ENCODE measurements at regions not wholly inside any gene's neighbourhood (a gene's known extent, or its start where the extent isn't known, plus 50 kb on each side); places are given as distances from the start of the nearest gene placed in this dataset.

- CTCF ChIA-PET (ENCODE audit: partially characterized antibody) = no interaction called here
- POLR2A ChIA-PET (ENCODE audit: partially characterized antibody) = no interaction called here
- no peak for TF ChIP-seq TAF7 (optimal IDR thresholded peaks at IDR 0.05; ENCODE audit: borderline replicate concordance, low read depth, low read length)
- TF ChIP-seq KDM5A (IDR thresholded peaks at IDR 0.05; ENCODE audit: low read length) = no peak
- no peak for TF ChIP-seq TCF12 (IDR thresholded peaks at IDR 0.05; ENCODE audit: low read depth, low read length)
- TF ChIP-seq SP4 (IDR thresholded peaks at IDR 0.05; ENCODE audit: low read length) = no peak
- no peak for TF ChIP-seq SUZ12 (IDR thresholded peaks at IDR 0.05; ENCODE audit: low read length)
- TF ChIP-seq TAF1 (IDR thresholded peaks at IDR 0.05; ENCODE audit: low read depth, low read length) = no peak
- no peak for TF ChIP-seq YY1 (IDR thresholded peaks at IDR 0.05; ENCODE audit: low read depth, low read length)
- TF ChIP-seq CBX5 (IDR thresholded peaks at IDR 0.05; ENCODE audit: low read depth, low read length) = no peak
- TF ChIP-seq ZNF274 (IDR thresholded peaks at IDR 0.05; ENCODE audit: borderline replicate concordance, extremely low read depth, low read length) = no peak
- TF ChIP-seq EP300 (IDR thresholded peaks at IDR 0.05; ENCODE audit: borderline replicate concordance in 1 of 2, low read depth in 2 of 2, low read length in 2 of 2) = no peak
- TF ChIP-seq KDM4A (IDR thresholded peaks at IDR 0.05; ENCODE audit: low read depth, low read length, severe bottlenecking) = no peak
- TF ChIP-seq MAFK (IDR thresholded peaks at IDR 0.05; ENCODE audit: low read depth, low read length) = no peak
- TF ChIP-seq BACH1 (IDR thresholded peaks at IDR 0.05; ENCODE audit: low read length) = no peak
- no peak for TF ChIP-seq NANOG (IDR thresholded peaks at IDR 0.05; ENCODE audit: insufficient read depth, low read depth, low read length, poor library complexity, severe bottlenecking)
- TF ChIP-seq CEBPB (IDR thresholded peaks at IDR 0.05; ENCODE audit: low read depth, low read length) = no peak
- no peak for TF ChIP-seq RXRA (IDR thresholded peaks at IDR 0.05; ENCODE audit: insufficient read depth, low read depth, low read length)
Observed at GRCh38 chr2:208620487-208620978, 213.9 kb downstream of the PTH2R start.

More at GRCh38 chr2:208620487-208620978, 213.9 kb downstream of the PTH2R start:
- Histone ChIP-seq H3K56ac (replicated peaks; ENCODE audit: insufficient read length, low read depth, low read length) (no peak overlapping the region), H4K20me1 (replicated peaks in 1 of 2; ENCODE audit: control insufficient read depth in 1 of 2, insufficient read depth in 2 of 2, low read length in 2 of 2) (no peaks in the 10 kb centered on the region), H3K4me1 (replicated peaks in 1 of 4; ENCODE audit: control insufficient read depth in 3 of 4, insufficient read depth in 4 of 4, low read length in 3 of 4) (no peaks in the 10 kb centered on the region), H3K14ac (ENCODE audit: insufficient read length) (no peak overlapping the region), H4K5ac (ENCODE audit: insufficient read length, low read depth, low read length) (no peak overlapping the region), H2AK5ac (ENCODE audit: low read depth, low read length) (no peak overlapping the region), H3K23me2 (ENCODE audit: low read depth, low read length) (no peaks in the 10 kb centered on the region), H3K4me3 (ENCODE audit: extremely low read depth in 1 of 4, insufficient read depth in 2 of 4, low read depth in 3 of 4, low read length in 4 of 4) (no peak overlapping the region), H3K18ac (ENCODE audit: extremely low read depth, low read length) (no peak overlapping the region), H2BK20ac (ENCODE audit: low read length) (no peak overlapping the region), H3K79me2 (ENCODE audit: control insufficient read depth in 1 of 2, insufficient read depth in 2 of 2, low read length in 2 of 2) (no peaks in the 10 kb centered on the region), H3K4me2 (ENCODE audit: insufficient read depth in 1 of 2, low read depth in 2 of 2, low read length in 2 of 2) (no peak overlapping the region), H3K23ac (ENCODE audit: insufficient read length) (no peak overlapping the region), H3K27me3 (replicated peaks in 1 of 4; ENCODE audit: control insufficient read depth in 3 of 4, extremely low read depth in 1 of 4, insufficient read depth in 3 of 4, low read length in 3 of 4) (no peaks in the 10 kb centered on the region), H2BK120ac (replicated peaks; ENCODE audit: low read depth, low read length) (no peak overlapping the region), H3K27ac (ENCODE audit: low read depth, low read length) (no peak overlapping the region), H3K9me3 (ENCODE audit: insufficient read depth in 2 of 2, low read depth in 1 of 2, low read length in 1 of 2) (no peaks in the 10 kb centered on the region), H4K8ac (ENCODE audit: extremely low read depth, insufficient read depth, low read length) (no peak overlapping the region), H2BK12ac (ENCODE audit: low read depth, low read length) (no peak overlapping the region), H2BK5ac (ENCODE audit: low read depth, low read length) (no peak overlapping the region), H2BK15ac (ENCODE audit: low read length) (no peak overlapping the region), H3K4ac (replicated peaks; ENCODE audit: insufficient read length, low read depth, low read length) (no peak overlapping the region), H3K9ac (replicated peaks in 1 of 4; ENCODE audit: extremely low read depth in 1 of 4, low read depth in 3 of 4, low read length in 3 of 4) (no peak overlapping the region), H4K91ac (replicated peaks; ENCODE audit: insufficient read length, low read length) (no peak overlapping the region), H2AFZ (ENCODE audit: low read length) (no peak overlapping the region), H3K36me3 (ENCODE audit: control insufficient read depth in 2 of 4, insufficient read depth in 4 of 4, low read length in 3 of 4) (no peaks in the 10 kb centered on the region), H3K79me1 (ENCODE audit: low read depth, low read length) (no peaks in the 10 kb centered on the region)
- WGBS, 2 experiments (ENCODE audit: extremely low coverage in 1 of 2, insufficient coverage in 1 of 2, insufficient read length in 1 of 2, insufficient replicate concordance in 2 of 2, low coverage in 1 of 2, low lambda C conversion rate in 2 of 2, missing lambda C conversion rate in 1 of 2) = 100% methylated on average over 1 of the region's 1 CpG; no CpG with 5 or more reads in 1 of the 2 experiments
- no peak for DNase-seq (ENCODE audit: low read depth in 1 of 2, low spot score in 2 of 2)
- FAIRE-seq = no peak
